HEK293T (cell line): ENCODE measurements at regions not wholly inside any gene's neighbourhood (a gene's known extent, or its start where the extent isn't known, plus 50 kb on each side); places are given as distances from the start of the nearest gene placed in this dataset.

Experiments
- CTBP1 ChIP-seq: fragments of 450-650 bp; IDR thresholded peaks from 2 replicates; pipeline ENCODE4 v1.6.1; 2016; ENCODE audit warnings: borderline replicate concordance
- ELF4 ChIP-seq: fragments of 450-650 bp; IDR thresholded peaks from 2 replicates; pipeline ENCODE4 v1.6.1; 2017; ENCODE audit warnings: antibody characterized with exemption
- FOXA1 ChIP-seq: fragments of 450-650 bp; IDR thresholded peaks from 2 replicates; pipeline ENCODE4 v1.6.1; 2016; ENCODE audit warnings: mild to moderate bottlenecking
- FOXM1 ChIP-seq: fragments of 450-650 bp; IDR thresholded peaks from 2 replicates; pipeline ENCODE4 v1.6.1; 2017; ENCODE audit warnings: mild to moderate bottlenecking, borderline replicate concordance
- SP1 ChIP-seq: fragments of 450-650 bp; IDR thresholded peaks from 2 replicates; pipeline ENCODE4 v1.6.1; 2017
- TARDBP ChIP-seq: fragments of 450-650 bp; IDR thresholded peaks from 2 replicates; pipeline ENCODE4 v1.6.1; 2016
- ZNF384 ChIP-seq: fragments of 450-650 bp; IDR thresholded peaks from 2 replicates; pipeline ENCODE4 v1.6.1; 2016

DNA sequence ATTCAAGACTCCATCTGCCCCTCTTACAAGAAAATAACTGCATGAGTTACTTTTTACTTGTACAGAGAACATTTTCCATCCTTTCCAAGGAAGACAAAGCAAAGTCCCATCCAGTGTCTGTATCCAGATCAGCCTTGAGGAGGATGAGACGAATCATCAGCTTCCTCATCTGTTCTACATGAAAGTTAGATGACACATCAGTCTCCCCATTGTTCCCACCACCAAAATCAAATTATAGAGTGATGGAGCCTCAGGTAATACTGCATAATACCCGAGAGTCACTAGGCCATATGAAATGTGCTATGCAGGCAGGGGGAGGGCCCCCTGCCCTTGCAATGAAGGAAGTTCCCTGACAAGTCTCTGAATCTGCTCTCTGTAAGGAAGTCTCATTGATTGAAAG is 1244.6 kb upstream of the SLC10A2 start:
- no peak for TF ChIP-seq ZNF384
- no peak for TF ChIP-seq ELF4
- TF ChIP-seq FOXM1 = no peak
- no peak for TF ChIP-seq TARDBP
- no peak for TF ChIP-seq CTBP1
- TF ChIP-seq SP1 = no peak
- TF ChIP-seq FOXA1 = no peak
